GM12891 (cell line): ENCODE measurements at regions not wholly inside any gene's neighbourhood (a gene's known extent, or its start where the extent isn't known, plus 50 kb on each side); places are given as distances from the start of the nearest gene placed in this dataset.

Experiments
- PAX5 ChIP-seq: IDR thresholded peaks from 2 replicates; pipeline ENCODE4 v1.6.1; 2011; ENCODE audit warnings: low read length, moderate library complexity, mild to moderate bottlenecking; ENCODE audit not compliant: insufficient read depth, severe bottlenecking
- POLR2A ChIP-seq: IDR thresholded peaks from 2 replicates; pipeline ENCODE4 v1.6.1; 2011; ENCODE audit warnings: low read depth, low read length, control low read depth
- POLR2AphosphoS5 ChIP-seq: IDR thresholded peaks from 2 replicates; pipeline ENCODE4 v1.6.1; 2011; ENCODE audit warnings: low read depth, low read length, control low read depth
- SPI1 ChIP-seq: IDR thresholded peaks from 2 replicates; pipeline ENCODE4 v1.6.1; 2011; ENCODE audit warnings: low read depth, low read length, control low read depth
- TAF1 ChIP-seq: IDR thresholded peaks from 2 replicates; pipeline ENCODE4 v1.6.1; 2011; ENCODE audit warnings: low read depth, low read length, control low read depth

DNA sequence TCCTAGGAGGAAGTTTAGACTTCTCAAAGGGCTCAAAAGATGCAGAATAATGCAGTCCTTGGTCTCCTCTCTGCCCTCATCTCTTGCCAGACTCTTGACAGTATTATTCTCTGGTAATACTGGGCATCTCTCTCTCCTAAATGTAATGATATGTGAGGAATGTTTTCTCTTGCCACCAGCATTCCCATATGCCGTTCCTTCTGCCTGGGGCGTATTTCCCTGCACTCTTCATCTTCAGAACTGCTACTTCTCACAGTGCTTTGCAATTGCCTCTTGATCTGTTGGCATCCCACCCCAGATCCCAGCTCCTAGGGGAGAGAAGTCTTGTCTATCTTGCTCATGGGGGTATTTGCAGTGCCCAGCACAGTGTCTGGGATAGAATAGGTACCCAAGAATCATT, 107.4 kb downstream of the RASSF10 start:
- TF ChIP-seq TAF1 (no peak), POLR2AphosphoS5 (no peak), POLR2A (no peak), SPI1 (no peak), PAX5 (no peak)
